WTC11 (cell line): ENCODE measurements at regions not wholly inside any gene's neighbourhood (a gene's known extent, or its start where the extent isn't known, plus 50 kb on each side); places are given as distances from the start of the nearest gene placed in this dataset.

Experiments used
- ATF1 ChIP-seq: sonication (generic); formaldehyde crosslinking; IDR thresholded peaks from 2 replicates; pipeline ENCODE4 v1.8.1; 2023; ENCODE audit warnings: mild to moderate bottlenecking, moderate library complexity, missing genetic modification reagents
- CBFB ChIP-seq: sonication (generic); formaldehyde crosslinking; IDR thresholded peaks from 2 replicates; pipeline ENCODE4 v1.8.1; 2022; ENCODE audit warnings: mild to moderate bottlenecking, low read depth, missing genetic modification reagents
- CREB1 ChIP-seq: sonication (generic); formaldehyde crosslinking; IDR thresholded peaks from 2 replicates; pipeline ENCODE4 v1.8.0; 2023; ENCODE audit warnings: mild to moderate bottlenecking, missing genetic modification reagents
- CTCF ChIP-seq: fragments of 200-600 bp; IDR thresholded peaks from 2 replicates; pipeline ENCODE4 v1.8.0; 2022; ENCODE audit warnings: antibody characterized with exemption
- ELF4 ChIP-seq: sonication (generic); formaldehyde crosslinking; IDR thresholded peaks from 2 replicates; pipeline ENCODE4 v1.8.1; 2022; ENCODE audit warnings: low read depth, mild to moderate bottlenecking, moderate library complexity, missing genetic modification reagents
- ESRRA ChIP-seq: sonication (generic); formaldehyde crosslinking; IDR thresholded peaks from 2 replicates; pipeline ENCODE4 v1.8.1; 2022; ENCODE audit warnings: mild to moderate bottlenecking, missing genetic modification reagents, borderline replicate concordance
- ETV6 ChIP-seq: sonication (generic); formaldehyde crosslinking; IDR thresholded peaks from 2 replicates; pipeline ENCODE4 v1.8.1; 2022; ENCODE audit warnings: mild to moderate bottlenecking, missing genetic modification reagents
- FOXJ3 ChIP-seq: sonication (generic); formaldehyde crosslinking; IDR thresholded peaks from 2 replicates; pipeline ENCODE4 v1.9.0; 2021; ENCODE audit warnings: missing genetic modification reagents, mild to moderate bottlenecking, borderline replicate concordance
- FOXP1 ChIP-seq: sonication (generic); formaldehyde crosslinking; IDR thresholded peaks from 2 replicates; pipeline ENCODE4 v1.8.0; 2022; ENCODE audit warnings: missing genetic modification reagents, mild to moderate bottlenecking, moderate library complexity, borderline replicate concordance
- MAX ChIP-seq: sonication (generic); formaldehyde crosslinking; IDR thresholded peaks from 2 replicates; pipeline ENCODE4 v1.8.0; 2022; ENCODE audit warnings: mild to moderate bottlenecking, missing genetic modification reagents
- NR2C2 ChIP-seq: sonication (generic); formaldehyde crosslinking; IDR thresholded peaks from 2 replicates; pipeline ENCODE4 v1.8.0; 2022; ENCODE audit warnings: mild to moderate bottlenecking, missing genetic modification reagents
- STAT6 ChIP-seq: sonication (generic); formaldehyde crosslinking; conservative IDR thresholded peaks from 2 replicates; pipeline ENCODE4 v1.8.1; 2023; ENCODE audit warnings: mild to moderate bottlenecking, low read depth, missing genetic modification reagents, moderate library complexity
- USF2 ChIP-seq: sonication (generic); formaldehyde crosslinking; IDR thresholded peaks from 2 replicates; pipeline ENCODE4 v1.8.1; 2023; ENCODE audit warnings: mild to moderate bottlenecking, missing genetic modification reagents, moderate library complexity
- ZNF281 ChIP-seq: sonication (generic); formaldehyde crosslinking; IDR thresholded peaks from 2 replicates; pipeline ENCODE4 v1.8.0; 2023; ENCODE audit warnings: mild to moderate bottlenecking, missing genetic modification reagents

- TF ChIP-seq ESRRA (CRISPR knock-in tag) (no peak), MAX (no peak), FOXJ3 (no peak), FOXP1 (CRISPR knock-in tag) (no peak), NR2C2 (no peak), CTCF (no peak), ETV6 (CRISPR knock-in tag) (no peak), ELF4 (no peak), STAT6 (CRISPR knock-in tag) (no peak), ZNF281 (CRISPR knock-in tag) (no peak), ATF1 (CRISPR knock-in tag) (no peak), CREB1 (no peak), USF2 (CRISPR knock-in tag) (no peak), CBFB (CRISPR knock-in tag) (no peak)
Observed at GRCh38 chr18:73292156-73292555, 424.4 kb upstream of the NETO1 start.
